Fibroblast of skin of right biceps (primary cell): ENCODE measurements at regions not wholly inside any gene's neighbourhood (a gene's known extent, or its start where the extent isn't known, plus 50 kb on each side); places are given as distances from the start of the nearest gene placed in this dataset.
A peak's percentile ranks its signal among the peaks of the same experiment; 100 is the strongest.

Experiments used
- DNase-seq: peaks from one replicate; pipeline ENCODE4 v3.0.0-alpha.2; 2013

GRCh38 chr2:220446106-220446712 is 818.8 kb downstream of the SLC4A3 start:
- no peak for DNase-seq

GRCh38 chr2:220450846-220451245 is 823.4 kb downstream of the SLC4A3 start:
- no peak for DNase-seq

GRCh38 chr2:220451438-220451837 is 824.0 kb downstream of the SLC4A3 start:
- DNase-seq, result no peak

DNA sequence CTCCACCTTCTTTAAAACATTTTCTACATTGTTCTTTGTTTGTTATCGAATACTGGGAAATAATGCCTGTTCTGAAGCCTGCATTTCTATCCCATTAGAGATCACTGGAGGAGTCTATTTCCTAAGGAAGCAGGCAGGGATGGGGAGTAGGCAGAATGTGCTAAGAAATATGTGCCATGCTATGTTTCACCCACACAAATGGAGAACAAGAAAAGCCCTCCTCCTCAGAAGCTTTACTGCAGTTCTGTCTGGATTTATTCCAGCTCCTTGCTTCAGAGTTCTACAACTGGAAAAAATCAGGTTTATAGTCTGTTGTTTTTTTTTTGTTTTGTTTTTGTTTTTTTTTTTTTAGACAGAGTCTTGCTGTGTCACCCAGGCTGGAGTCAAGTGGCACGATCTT is 825.1 kb downstream of the SLC4A3 start:
- DNase-seq, result no peak

GRCh38 chr2:220455351-220455990 is 828.0 kb downstream of the SLC4A3 start:
- DNase-seq, result peak; percentile 8

DNA sequence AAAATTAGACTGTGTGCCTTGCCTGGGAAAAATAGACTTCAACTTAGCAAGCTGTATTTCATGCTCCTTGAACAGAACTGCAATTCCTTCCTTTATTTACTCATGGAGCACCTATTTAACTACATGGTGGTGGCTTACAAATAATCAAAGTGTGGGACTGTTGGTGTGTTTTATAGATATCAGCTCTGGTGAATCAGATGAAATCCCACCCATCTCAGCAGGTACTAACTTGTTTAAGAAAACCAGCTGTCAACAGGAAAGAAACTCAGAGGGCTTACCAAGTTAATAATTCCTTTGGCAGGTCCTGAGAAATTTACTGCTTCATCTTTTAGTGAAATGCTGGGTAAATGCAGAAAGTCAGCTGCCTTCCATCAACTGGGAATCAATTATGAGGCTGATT is 830.6 kb downstream of the SLC4A3 start:
- no peak for DNase-seq

GRCh38 chr2:220460257-220460985 is 833.0 kb downstream of the SLC4A3 start:
- no peak for DNase-seq

DNA sequence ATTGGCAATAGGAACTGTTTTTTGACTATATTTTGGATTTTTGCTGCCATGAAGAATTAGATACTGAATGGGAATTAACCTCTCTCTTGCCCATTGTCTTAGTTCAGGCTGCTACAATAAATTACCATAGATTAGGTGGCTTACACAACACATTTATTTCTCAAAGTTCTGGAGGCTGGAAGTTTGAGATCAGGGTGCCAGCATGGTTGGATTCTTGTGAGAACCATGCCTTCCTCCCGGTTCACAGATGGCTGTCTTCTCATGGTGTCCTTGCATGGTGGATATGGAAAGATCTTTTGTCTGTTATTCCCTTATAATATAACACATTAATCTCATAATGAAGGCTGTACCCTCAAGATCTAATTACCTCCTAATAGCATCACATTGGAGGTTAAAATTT is 836.4 kb downstream of the SLC4A3 start:
- DNase-seq, result no peak

GRCh38 chr2:220465700-220466099 is 838.3 kb downstream of the SLC4A3 start:
- DNase-seq, result peak; percentile 5

GRCh38 chr2:220466251-220466691 is 838.8 kb downstream of the SLC4A3 start:
- DNase-seq, result peak; percentile 19

DNA sequence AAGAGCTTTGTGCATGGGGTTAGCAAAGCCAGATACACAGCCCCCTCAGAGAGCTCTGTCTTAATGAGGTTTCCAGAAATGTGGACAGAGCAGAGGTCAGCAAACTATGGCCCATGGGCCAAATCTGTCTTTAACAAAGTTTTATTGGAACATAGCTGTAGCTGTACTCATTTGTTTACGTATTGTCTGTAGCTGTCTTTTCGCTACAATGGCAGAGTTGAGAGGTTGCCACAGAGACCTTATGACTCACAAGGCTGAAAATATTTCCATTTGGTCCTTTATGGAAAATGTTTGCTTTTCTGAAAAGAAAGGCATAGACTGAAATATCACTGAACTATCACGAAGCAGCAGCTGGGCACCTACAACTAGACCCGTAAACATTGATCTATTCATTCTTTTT is 841.8 kb downstream of the SLC4A3 start:
- DNase-seq, result peak; percentile 20

- peak; percentile 64 for DNase-seq
Measured at GRCh38 chr2:220473611-220474010, 846.2 kb downstream of the SLC4A3 start.

GRCh38 chr2:220476877-220477276 is 849.4 kb downstream of the SLC4A3 start:
- no peak for DNase-seq

- DNase-seq, result no peak
Measured at GRCh38 chr2:220478305-220479058, 851.1 kb downstream of the SLC4A3 start.

DNA sequence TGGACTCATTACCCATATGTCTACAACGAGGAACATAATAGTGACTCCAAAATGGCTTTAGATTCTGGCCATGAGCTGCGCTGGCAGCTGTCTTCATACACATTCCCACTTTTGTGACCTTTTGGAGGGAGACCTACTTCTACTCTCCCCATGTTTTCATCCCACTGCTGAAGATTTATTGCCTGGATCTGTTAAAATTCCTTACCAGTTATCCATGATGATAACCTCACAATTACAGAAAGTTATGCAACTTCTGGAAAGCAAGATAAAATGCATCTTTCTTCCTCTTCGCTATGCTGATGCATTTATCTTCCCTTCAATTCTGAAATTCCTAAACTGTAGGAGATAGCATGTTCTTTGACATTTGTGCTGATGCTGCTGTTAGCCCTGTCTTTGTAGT is 855.3 kb downstream of the SLC4A3 start:
- no peak for DNase-seq

DNA sequence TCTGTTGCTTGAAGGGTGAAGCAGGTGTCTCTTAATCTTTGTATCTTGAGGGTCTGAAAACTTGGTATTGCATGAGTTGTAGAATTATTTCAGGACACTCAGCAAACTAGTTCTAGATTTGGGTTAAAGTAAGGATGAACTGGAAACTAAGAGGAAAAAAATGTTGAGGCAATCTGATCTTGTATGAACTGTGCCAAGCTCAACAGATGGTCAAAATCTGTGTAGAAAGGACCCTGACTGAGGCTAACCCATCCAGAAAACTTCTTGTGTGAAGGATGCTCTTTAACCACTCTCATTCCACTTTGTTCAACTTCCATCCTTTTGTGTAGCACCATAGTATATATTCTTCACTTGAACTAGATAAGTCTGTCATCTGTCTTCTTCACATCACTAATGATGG is 861.7 kb downstream of the SLC4A3 start:
- DNase-seq, result no peak

DNA sequence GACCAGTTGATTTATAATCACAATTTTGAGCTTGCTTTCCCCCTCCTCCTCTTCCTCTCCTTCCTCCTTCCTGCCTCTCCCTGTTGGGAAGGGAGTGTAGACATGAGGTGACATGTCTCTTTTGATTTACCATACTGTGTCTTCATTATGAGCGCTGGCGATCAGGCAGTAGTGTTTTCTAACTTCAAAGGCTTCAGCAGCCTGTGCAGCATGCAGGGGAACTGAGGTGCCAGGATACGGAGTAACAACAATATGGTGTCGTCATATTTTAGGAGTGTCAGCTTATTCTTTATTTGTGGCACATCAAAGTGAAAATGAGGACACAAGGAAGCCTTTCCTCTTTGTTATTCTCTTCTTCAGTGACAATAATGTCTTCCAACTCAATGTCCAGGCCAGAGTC is 864.2 kb downstream of the SLC4A3 start:
- DNase-seq, result no peak

DNA sequence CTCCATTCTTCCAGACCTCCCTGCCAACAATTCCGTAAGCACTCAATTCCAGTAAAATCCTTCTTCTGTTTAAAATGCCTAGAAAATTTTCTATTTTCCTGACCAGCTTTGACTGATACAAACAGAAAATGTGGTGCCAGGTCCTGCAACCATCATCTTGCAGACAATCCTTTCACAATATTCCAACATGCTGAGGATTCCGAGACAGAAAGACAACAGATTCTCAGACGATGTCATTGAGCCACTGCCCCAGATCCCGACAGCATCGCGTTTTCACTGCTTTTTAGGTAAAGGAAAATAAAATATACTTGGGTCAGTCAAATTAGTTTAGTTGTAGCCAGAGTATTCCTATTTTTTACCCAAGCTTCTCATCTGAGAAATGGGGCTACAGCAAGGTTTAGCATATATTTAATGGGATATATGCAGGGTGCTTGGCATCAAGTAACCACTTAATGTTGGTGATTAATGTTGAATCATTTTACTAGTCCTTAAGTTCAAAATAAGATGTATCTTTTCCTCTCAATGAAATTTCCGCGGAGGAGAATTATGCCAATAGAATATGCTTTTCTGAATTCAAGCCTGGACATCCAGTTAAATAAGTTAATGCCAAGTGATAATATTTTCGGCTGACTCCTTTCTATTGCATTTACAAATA is 866.6 kb downstream of the SLC4A3 start:
- no peak for DNase-seq

GRCh38 chr2:220496513-220496912 is 869.1 kb downstream of the SLC4A3 start:
- no peak for DNase-seq

DNA sequence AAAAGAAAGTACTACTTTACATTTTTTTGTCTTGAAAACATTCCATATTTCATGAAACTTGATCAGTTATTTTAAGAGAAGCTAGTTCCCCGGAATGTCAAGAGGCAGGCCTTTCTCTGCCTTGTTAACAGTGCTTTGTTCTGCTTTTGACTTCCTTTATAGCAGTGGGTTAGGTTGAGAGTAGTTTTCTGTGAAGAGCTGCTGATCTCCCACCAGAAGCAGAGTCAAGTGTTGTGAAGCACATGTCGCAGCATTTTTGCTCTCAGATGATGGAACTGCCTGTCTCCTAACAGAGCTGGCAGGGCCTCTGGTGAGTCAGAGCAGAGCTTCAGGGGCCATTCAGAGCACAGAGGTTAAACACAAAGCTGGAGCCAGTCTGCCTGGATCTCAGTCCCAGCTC is 871.8 kb downstream of the SLC4A3 start:
- peak; percentile 78 for DNase-seq

DNA sequence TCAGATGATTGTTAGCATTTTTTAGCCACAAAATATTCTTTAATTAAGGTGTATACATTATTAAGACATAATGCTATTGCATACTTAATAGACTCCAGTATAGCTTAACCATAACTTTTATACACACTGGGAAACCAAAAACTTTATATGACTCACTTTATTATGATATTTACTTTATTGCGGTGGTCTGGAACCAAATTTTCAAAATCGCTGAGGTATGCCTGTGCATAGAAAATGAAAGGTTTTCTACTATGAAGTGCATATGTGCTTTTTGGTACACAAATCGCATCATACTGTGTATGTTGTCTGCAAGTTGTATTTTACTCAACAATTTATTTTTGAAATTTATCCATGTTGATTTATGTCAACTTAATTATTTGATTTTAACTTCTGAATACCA is 875.1 kb downstream of the SLC4A3 start:
- DNase-seq, result no peak

DNA sequence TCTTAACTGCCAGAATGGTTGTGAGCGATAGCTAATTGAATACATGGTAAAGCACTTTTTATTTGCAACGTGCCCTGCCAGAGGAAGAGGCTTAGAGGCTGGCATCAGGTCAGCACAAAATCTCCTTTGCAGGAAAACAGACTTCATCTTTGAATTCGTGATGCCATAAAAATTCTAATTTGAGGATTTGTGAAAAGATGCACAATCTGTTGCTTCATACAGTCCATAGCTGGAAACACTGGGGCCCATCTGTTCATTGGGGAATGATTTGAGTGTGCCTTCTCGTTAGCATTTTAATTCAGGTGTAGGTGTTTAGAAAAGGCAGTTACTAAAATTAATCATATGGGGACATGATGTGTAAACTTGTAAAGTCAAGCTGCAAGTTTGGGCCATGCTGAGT is 876.0 kb downstream of the SLC4A3 start:
- DNase-seq, result no peak

DNA sequence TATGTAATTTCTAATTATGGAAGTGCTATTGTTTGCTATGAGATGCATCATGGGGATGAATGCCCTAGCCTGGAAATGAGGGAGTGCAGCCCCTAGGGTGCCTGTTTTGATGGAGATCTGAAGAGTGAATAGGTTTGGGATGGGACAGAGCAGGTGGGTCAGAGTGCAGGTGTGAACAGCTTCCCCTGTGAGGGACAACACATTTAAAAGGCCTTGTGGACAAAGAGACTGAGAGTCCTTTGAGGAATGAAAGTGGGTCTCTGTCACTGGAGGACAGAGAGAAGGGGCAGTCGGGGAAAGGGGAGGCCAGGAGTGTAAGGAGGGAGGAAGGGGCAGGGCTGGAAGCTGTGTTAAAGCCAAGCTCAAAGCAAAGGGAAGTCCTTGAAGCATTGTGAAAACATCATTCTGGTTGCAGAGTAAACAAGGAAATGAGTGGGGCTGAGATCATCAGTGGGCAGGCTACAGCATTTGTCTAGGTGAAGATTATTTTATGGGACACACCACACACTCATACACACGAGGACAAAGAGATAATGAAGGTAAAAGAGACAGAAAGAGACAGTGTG is 877.6 kb downstream of the SLC4A3 start:
- peak; percentile 52 for DNase-seq
